Dermis microvascular lymphatic vessel endothelial cell (primary cell): ENCODE measurements at regions not wholly inside any gene's neighbourhood (a gene's known extent, or its start where the extent isn't known, plus 50 kb on each side); places are given as distances from the start of the nearest gene placed in this dataset.

ENCODE experiments used
- DNase-seq, 2 donors: peaks; one replicate each; pipeline versions ENCODE4 v3.0.0 to v3.0.0-alpha.2; 2010; ENCODE audit warnings: low read depth in 2 of 2

DNA sequence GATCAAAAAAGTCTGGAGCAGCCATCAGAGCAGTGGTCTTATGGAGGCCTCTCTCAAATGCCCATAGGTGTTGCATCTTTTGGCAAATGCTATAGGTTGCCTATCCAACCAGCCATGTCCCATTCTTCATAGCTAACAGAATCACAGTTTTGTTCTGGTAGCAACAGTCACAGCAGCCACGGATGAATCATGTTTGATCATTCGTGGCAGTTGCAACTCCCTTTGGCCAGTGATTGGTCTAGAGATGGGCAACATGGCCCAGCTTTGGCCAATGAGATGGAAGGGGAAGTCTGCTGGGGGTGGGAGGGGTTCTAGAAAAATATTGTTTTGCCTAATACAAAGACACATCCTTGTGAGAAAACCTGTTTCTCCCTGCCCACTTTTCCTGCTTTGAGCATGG, 50.3 kb upstream of the PPP2R3A start:
- no peak for DNase-seq
